Fibroblast of villous mesenchyme (primary cell): ENCODE measurements at regions not wholly inside any gene's neighbourhood (a gene's known extent, or its start where the extent isn't known, plus 50 kb on each side); places are given as distances from the start of the nearest gene placed in this dataset.

ENCODE experiments used
- DNase-seq: peaks from one replicate; pipeline ENCODE4 v3.0.0-alpha.2; 2010; ENCODE audit warnings: low read depth
- H3K4me3 ChIP-seq: 2 replicates; pipeline ENCODE4 v1.5.1; 2011; ENCODE audit warnings: low read depth, mild to moderate bottlenecking, low read length
- CTCF ChIP-seq: IDR thresholded peaks from 2 replicates; pipeline ENCODE4 v1.5.1; 2012; ENCODE audit warnings: low read depth, mild to moderate bottlenecking, low read length; ENCODE audit not compliant: insufficient read depth

GRCh38 chr10:21160116-21160515 is 263.0 kb upstream of the NEBL start:
- DNase-seq, result no peak

GRCh38 chr10:21159669-21160068 is 262.6 kb upstream of the NEBL start:
- no peak for DNase-seq
- no peak overlapping the region for H3K4me3 ChIP-seq
- TF ChIP-seq CTCF, result no peak

More at GRCh38 chr10:21160116-21160515, 263.0 kb upstream of the NEBL start:
- no peak for TF ChIP-seq CTCF
- H3K4me3 ChIP-seq, result no peak overlapping the region

GRCh38 chr10:21158301-21158700 is 261.2 kb upstream of the NEBL start:
- TF ChIP-seq CTCF, result no peak
- no peak for DNase-seq
- H3K4me3 ChIP-seq, result no peak overlapping the region

- DNase-seq, result no peak
- no peak for TF ChIP-seq CTCF
- no peak overlapping the region for H3K4me3 ChIP-seq
Observed at GRCh38 chr10:21157664-21158063, 260.6 kb upstream of the NEBL start.

GRCh38 chr10:21150166-21150565 is 253.1 kb upstream of the NEBL start:
- DNase-seq, result no peak
- H3K4me3 ChIP-seq, result no peak overlapping the region
- TF ChIP-seq CTCF, result no peak

- DNase-seq, result no peak
- TF ChIP-seq CTCF, result no peak
- no peak overlapping the region for H3K4me3 ChIP-seq
Observed at GRCh38 chr10:21146436-21146789, 249.3 kb upstream of the NEBL start.

- H3K4me3 ChIP-seq, result no peak overlapping the region
- DNase-seq, result no peak
- no peak for TF ChIP-seq CTCF
Observed at GRCh38 chr10:21145751-21146435, 248.8 kb upstream of the NEBL start.
